ENCODE measurements at regions not wholly inside any gene's neighbourhood (a gene's known extent, or its start where the extent isn't known, plus 50 kb on each side); places are given as distances from the start of the nearest gene placed in this dataset.
A peak's percentile ranks its signal among the peaks of the same experiment; 100 is the strongest.
"Not testable (repeated sequence)": the region's sequence is repeated elsewhere in the genome, so short reads cannot be mapped to it uniquely, and the experiment has no call there.

- Histone ChIP-seq H3K4me1 (no peaks in the 10 kb centered on the region), H3K4me3 (no peak overlapping the region), H3K9me3 (peaks cover 0 to 8% (median 0%) of the 10 kb centered on the region in 4 donors), H3K27ac (replicated peaks in 1 of 4) (no peak overlapping the region), H3K36me3 (no peaks in the 10 kb centered on the region), H3K27me3 (no peaks in the 10 kb centered on the region)
- DNase-seq (ENCODE audit: extremely low spot score) = no peak
- intact Hi-C loops (cut with DNase I) = no loop called here
- TF ChIP-seq EP300 (IDR thresholded peaks at IDR 0.05) (no peak), POLR2AphosphoS5 (IDR thresholded peaks at IDR 0.05) (no peak), CTCF (IDR thresholded peaks at IDR 0.05) (no peak)
Measured at GRCh38 chrX:40855932-40856515, 120.7 kb upstream of the MED14 start.

GRCh38 chrX:40861952-40862554, 126.7 kb upstream of the MED14 start:
- H3K27me3 ChIP-seq; intact Hi-C loops (cut with DNase I); H3K4me3 ChIP-seq; H3K36me3 ChIP-seq; H3K27ac ChIP-seq (replicated peaks in 1 of 4); DNase-seq (ENCODE audit: extremely low spot score): not testable (repeated sequence)
- peaks cover 0 to 14% (median 0%) of the 10 kb centered on the region in 4 donors for H3K9me3 ChIP-seq
- WGBS = 94% methylated on average over 28 of the region's 47 CpGs
- peaks cover 5 to 11% (median 7%) of the 10 kb centered on the region in 4 donors for H3K4me1 ChIP-seq

GRCh38 chrX:40863260-40863659, 127.9 kb upstream of the MED14 start:
- WGBS = 70% methylated on average over 4 of the region's 4 CpGs
- H3K27ac ChIP-seq (replicated peaks in 1 of 4); intact Hi-C loops (cut with DNase I); DNase-seq (ENCODE audit: extremely low spot score); H3K4me3 ChIP-seq; H3K27me3 ChIP-seq; H3K36me3 ChIP-seq: not testable (repeated sequence)
- peaks cover 10 to 17% (median 14%) of the 10 kb centered on the region in 4 donors for H3K4me1 ChIP-seq
- H3K9me3 ChIP-seq = peaks cover 0 to 14% (median 0%) of the 10 kb centered on the region in 4 donors

GRCh38 chrX:40863671-40864070, 128.3 kb upstream of the MED14 start:
- TF ChIP-seq POLR2AphosphoS5 (IDR thresholded peaks at IDR 0.05) (no peak), POLR2A (IDR thresholded peaks at IDR 0.05; ENCODE audit: low read depth) (no peak), EP300 (IDR thresholded peaks at IDR 0.05) (no peak), CTCF (IDR thresholded peaks at IDR 0.05) (no peak)
- Histone ChIP-seq H3K4me1 (peaks cover 10 to 17% (median 14%) of the 10 kb centered on the region in 4 donors), H3K27me3 (peaks cover 0 to 3% (median 0%) of the 10 kb centered on the region in 4 donors), H3K9me3 (peaks cover 0 to 14% (median 0%) of the 10 kb centered on the region in 4 donors), H3K36me3 (no peaks in the 10 kb centered on the region), H3K4me3 (no peak overlapping the region), H3K27ac (replicated peaks in 1 of 4) (no peak overlapping the region)
- DNase-seq (ENCODE audit: extremely low spot score) = no peak
- intact Hi-C loops (cut with DNase I) = no loop called here
- WGBS = 90% methylated on average over 1 of the region's 1 CpG

GRCh38 chrX:40864972-40865371, 129.6 kb upstream of the MED14 start:
- Histone ChIP-seq H3K4me1 (peaks cover 10 to 17% (median 14%) of the 10 kb centered on the region in 4 donors), H3K27me3 (peaks cover 0 to 3% (median 0%) of the 10 kb centered on the region in 4 donors), H3K9me3 (peaks cover 0 to 19% (median 0%) of the 10 kb centered on the region in 4 donors), H3K36me3 (no peaks in the 10 kb centered on the region), H3K27ac (replicated peaks in 1 of 4) (no peak overlapping the region), H3K4me3 (no peak overlapping the region)
- intact Hi-C loops (cut with DNase I) = no loop called here
- TF ChIP-seq POLR2AphosphoS5 (IDR thresholded peaks at IDR 0.05) (no peak), CTCF (IDR thresholded peaks at IDR 0.05) (no peak), POLR2A (IDR thresholded peaks at IDR 0.05; ENCODE audit: low read depth) (no peak)
- DNase-seq (ENCODE audit: extremely low spot score) = no peak
- 92% methylated on average over 1 of the region's 1 CpG for WGBS

- Histone ChIP-seq H3K27me3 (peaks cover 0 to 3% (median 0%) of the 10 kb centered on the region in 4 donors), H3K9me3 (peaks cover 0 to 18% (median 0%) of the 10 kb centered on the region in 4 donors), H3K27ac (replicated peaks in 1 of 4) (peak overlapping the region; percentile 72 to 75 (median 74)), H3K4me1 (peaks cover 10 to 22% (median 17%) of the 10 kb centered on the region in 4 donors), H3K36me3 (no peaks in the 10 kb centered on the region), H3K4me3 (no peak overlapping the region)
- TF ChIP-seq EP300 (IDR thresholded peaks at IDR 0.05) (no peak), POLR2AphosphoS5 (IDR thresholded peaks at IDR 0.05) (no peak), POLR2A (IDR thresholded peaks at IDR 0.05; ENCODE audit: low read depth) (no peak), CTCF (IDR thresholded peaks at IDR 0.05) (no peak)
- WGBS = 32% methylated on average over 2 of the region's 2 CpGs
- intact Hi-C loops (cut with DNase I) = no loop called here
- no peak for DNase-seq (ENCODE audit: extremely low spot score)
Measured at GRCh38 chrX:40866893-40867292, 131.6 kb upstream of the MED14 start.
